H1 (cell line): ENCODE measurements at regions not wholly inside any gene's neighbourhood (a gene's known extent, or its start where the extent isn't known, plus 50 kb on each side); places are given as distances from the start of the nearest gene placed in this dataset.

ENCODE experiments used
- CTCF ChIA-PET: fragments of 300-600 bp; sonication (Branson Sonifier 250); formaldehyde crosslinking; loops from one replicate; lab custom pipeline; 2021; ENCODE audit not compliant: partially characterized antibody; lab: Charles Lee
- POLR2A ChIA-PET: fragments of 300-600 bp; sonication (Branson Sonifier 250); formaldehyde crosslinking; loops from one replicate; lab custom pipeline; 2021; ENCODE audit warnings: inconsistent platforms; ENCODE audit not compliant: partially characterized antibody; lab: Charles Lee
- DNase-seq, 2 experiments: peaks; one replicate each; pipeline versions ENCODE4 v3.0.0 to v3.0.0-alpha.2; 2010 to 2022; ENCODE audit warnings: low spot score in 2 of 2, low read depth in 1 of 2, mixed read lengths in 1 of 2
- FAIRE-seq: peaks from 2 replicates; lab custom pipeline; 2011; peaks lifted over from hg19 to GRCh38; lab: Jason Lieb, UNC
- H2AFZ ChIP-seq: 2 replicates; pipeline ENCODE4 v1.8.1; 2012; ENCODE audit warnings: low read length, inconsistent platforms
- H2AK5ac ChIP-seq: 2 replicates; pipeline ENCODE4 v1.6.1; 2013; ENCODE audit warnings: low read depth, low read length
- H2BK120ac ChIP-seq: replicated peaks from 2 replicates; pipeline ENCODE3; 2013; ENCODE audit warnings: low read depth, low read length, inconsistent platforms
- H2BK12ac ChIP-seq: 2 replicates; pipeline ENCODE4 v1.6.1; 2013; ENCODE audit warnings: low read depth, low read length
- H2BK15ac ChIP-seq: 2 replicates; pipeline ENCODE4 v1.6.1; 2013; ENCODE audit warnings: low read length
- H2BK20ac ChIP-seq: 2 replicates; pipeline ENCODE4 v1.6.1; 2013; ENCODE audit warnings: low read length
- H2BK5ac ChIP-seq: 2 replicates; pipeline ENCODE4 v1.6.1; 2013; ENCODE audit warnings: low read depth, low read length
- H3K14ac ChIP-seq: 2 replicates; pipeline ENCODE4 v1.6.1; 2013; ENCODE audit warnings: inconsistent platforms; ENCODE audit not compliant: insufficient read length
- H3K18ac ChIP-seq: 2 replicates; pipeline ENCODE4 v1.6.1; 2013; ENCODE audit warnings: low read length; ENCODE audit errors: extremely low read depth
- H3K23ac ChIP-seq: 2 replicates; pipeline ENCODE4 v1.6.1; 2013; ENCODE audit warnings: inconsistent platforms; ENCODE audit not compliant: insufficient read length
- H3K23me2 ChIP-seq: 2 replicates; pipeline ENCODE4 v1.6.1; 2013; ENCODE audit warnings: low read depth, low read length
- H3K27ac ChIP-seq: 2 replicates; pipeline ENCODE4 v1.6.1; 2011; ENCODE audit warnings: low read depth, low read length, inconsistent platforms
- H3K27me3 ChIP-seq, 4 experiments: replicated peaks in 1 of 4; 1 replicate in 1 of 4; 2 replicates in 3 of 4; pipeline versions ENCODE4 v1.6.1 to v1.8.1; 2011 to 2013; ENCODE audit warnings: low read length in 3 of 4, mild to moderate bottlenecking in 3 of 4, inconsistent platforms in 2 of 4, mixed read lengths in 2 of 4, moderate library complexity in 1 of 4; ENCODE audit not compliant: control insufficient read depth in 3 of 4, insufficient read depth in 3 of 4; ENCODE audit errors: extremely low read depth in 1 of 4
- H3K36me3 ChIP-seq, 4 experiments: 2 replicates each; pipeline versions ENCODE4 v1.6.1 to v1.8.1; 2011 to 2013; ENCODE audit warnings: mild to moderate bottlenecking in 4 of 4, low read length in 3 of 4, moderate library complexity in 2 of 4, control low read depth in 1 of 4, inconsistent platforms in 1 of 4; ENCODE audit not compliant: insufficient read depth in 4 of 4, control insufficient read depth in 2 of 4
- H3K4ac ChIP-seq: replicated peaks from 2 replicates; pipeline ENCODE3; 2013; ENCODE audit warnings: low read length, low read depth, mixed read lengths, inconsistent platforms; ENCODE audit not compliant: insufficient read length
- H3K4me1 ChIP-seq, 4 experiments: replicated peaks in 1 of 4; 1 replicate in 1 of 4; 2 replicates in 3 of 4; pipeline versions ENCODE4 v1.6.1 to v1.8.1; 2011 to 2013; ENCODE audit warnings: low read length in 3 of 4, inconsistent platforms in 2 of 4, mixed read lengths in 1 of 4; ENCODE audit not compliant: insufficient read depth in 4 of 4, control insufficient read depth in 3 of 4
- H3K4me2 ChIP-seq, 2 experiments: 2 replicates each; pipeline versions ENCODE4 v1.6.1 to v1.8.1; 2011 to 2013; ENCODE audit warnings: low read depth in 2 of 2, low read length in 2 of 2, control low read depth in 1 of 2, inconsistent platforms in 1 of 2, mild to moderate bottlenecking in 1 of 2; ENCODE audit not compliant: insufficient read depth in 1 of 2
- H3K4me3 ChIP-seq, 4 experiments: fragments of 200-600, 300-600 bp in 1 of 4; sonication (generic), shearing (Covaris generic), sonication (Bioruptor Twin) in 1 of 4; 2 replicates each; pipeline versions ENCODE4 v1.5.1 to v1.8.1; 2011 to 2016; ENCODE audit warnings: low read length in 4 of 4, low read depth in 3 of 4, control low read depth in 2 of 4, inconsistent platforms in 2 of 4, mild to moderate bottlenecking in 2 of 4, mixed read lengths in 1 of 4, moderate library complexity in 1 of 4; ENCODE audit not compliant: insufficient read depth in 2 of 4; ENCODE audit errors: extremely low read depth in 1 of 4
- H3K56ac ChIP-seq: replicated peaks from 2 replicates; pipeline ENCODE3; 2013; ENCODE audit warnings: low read depth, mild to moderate bottlenecking, mixed read lengths, low read length, inconsistent platforms; ENCODE audit not compliant: insufficient read length
- H3K79me1 ChIP-seq: 2 replicates; pipeline ENCODE4 v1.6.1; 2013; ENCODE audit warnings: low read depth, low read length, control low read depth
- H3K79me2 ChIP-seq, 2 experiments: 2 replicates each; pipeline versions ENCODE4 v1.6.1 to v1.8.1; 2012 to 2013; ENCODE audit warnings: low read length in 2 of 2, mild to moderate bottlenecking in 2 of 2, inconsistent platforms in 1 of 2; ENCODE audit not compliant: insufficient read depth in 2 of 2, control insufficient read depth in 1 of 2
- H3K9ac ChIP-seq, 4 experiments: replicated peaks in 1 of 4; 1 replicate in 1 of 4; 2 replicates in 3 of 4; pipeline versions ENCODE4 v1.6.1 to v1.8.1; 2011 to 2013; ENCODE audit warnings: low read depth in 3 of 4, low read length in 3 of 4, control low read depth in 2 of 4, mild to moderate bottlenecking in 2 of 4, moderate library complexity in 2 of 4, inconsistent platforms in 1 of 4; ENCODE audit errors: extremely low read depth in 1 of 4
- H3K9me3 ChIP-seq, 2 experiments: 2 replicates each; pipeline versions ENCODE4 v1.6.1 to v1.8.1; 2012 to 2013; ENCODE audit warnings: mild to moderate bottlenecking in 2 of 2, moderate library complexity in 2 of 2, control low read depth in 1 of 2, inconsistent platforms in 1 of 2, low read depth in 1 of 2, low read length in 1 of 2, mixed read lengths in 1 of 2; ENCODE audit not compliant: insufficient read depth in 2 of 2
- H4K20me1 ChIP-seq, 2 experiments: replicated peaks in 1 of 2; 2 replicates each; pipeline versions ENCODE3 to v1.8.1; 2011 to 2013; ENCODE audit warnings: inconsistent platforms in 2 of 2, low read length in 2 of 2, mild to moderate bottlenecking in 1 of 2; ENCODE audit not compliant: insufficient read depth in 2 of 2, control insufficient read depth in 1 of 2
- H4K5ac ChIP-seq: 2 replicates; pipeline ENCODE4 v1.6.1; 2013; ENCODE audit warnings: low read length, low read depth, mixed read lengths, inconsistent platforms; ENCODE audit not compliant: insufficient read length
- H4K8ac ChIP-seq: 2 replicates; pipeline ENCODE4 v1.8.0; 2013; ENCODE audit warnings: mild to moderate bottlenecking, moderate library complexity, low read length, inconsistent platforms; ENCODE audit not compliant: insufficient read depth; ENCODE audit errors: extremely low read depth
- H4K91ac ChIP-seq: replicated peaks from 2 replicates; pipeline ENCODE3; 2013; ENCODE audit warnings: low read length, mixed read lengths, inconsistent platforms; ENCODE audit not compliant: insufficient read length
- CBX8 ChIP-seq: fragments of 300-800, 300-1000 bp; sonication (generic); IDR thresholded peaks from 2 replicates; pipeline ENCODE4 v1.7.1; 2016; ENCODE audit warnings: low read depth, low read length, borderline replicate concordance
- EGR1 ChIP-seq: IDR thresholded peaks from 2 replicates; pipeline ENCODE4 v1.6.1; 2011; ENCODE audit warnings: low read depth, low read length, borderline replicate concordance
- EP300 ChIP-seq, 2 experiments: IDR thresholded peaks; 1 replicate in 1 of 2; 2 replicates in 1 of 2; pipeline ENCODE4 v1.6.1; 2011 to 2012; ENCODE audit warnings: low read depth in 2 of 2, low read length in 2 of 2, mild to moderate bottlenecking in 2 of 2, borderline replicate concordance in 1 of 2, inconsistent platforms in 1 of 2, moderate library complexity in 1 of 2
- GABPA ChIP-seq: IDR thresholded peaks from 2 replicates; pipeline ENCODE4 v1.6.1; 2011; ENCODE audit warnings: mild to moderate bottlenecking, low read length, moderate library complexity, borderline replicate concordance; ENCODE audit not compliant: insufficient read depth
- POU5F1 ChIP-seq: IDR thresholded peaks from 2 replicates; pipeline ENCODE4 v1.6.1; 2011; ENCODE audit warnings: low read depth, mild to moderate bottlenecking, low read length, moderate library complexity
- SP2 ChIP-seq: IDR thresholded peaks from 2 replicates; pipeline ENCODE4 v1.6.1; 2012; ENCODE audit warnings: mild to moderate bottlenecking, low read length, inconsistent platforms
- SUZ12 ChIP-seq: fragments of 200-600 bp; sonication (generic); IDR thresholded peaks from 2 replicates; pipeline ENCODE4 v1.6.1; 2012; ENCODE audit warnings: mild to moderate bottlenecking, inconsistent platforms, low read length, moderate library complexity, mixed read lengths
- YY1 ChIP-seq: IDR thresholded peaks from 2 replicates; pipeline ENCODE4 v1.6.1; 2011; ENCODE audit warnings: low read depth, mild to moderate bottlenecking, low read length
- WGBS, 2 experiments: shearing (Covaris generic) in 1 of 2; methylation state at CpG; one replicate each; pipeline versions ENCODE4 v1.1.6 to v1.1.7; 2013 to 2015; ENCODE audit warnings: low lambda C conversion rate in 2 of 2, mixed read lengths in 2 of 2, inconsistent platforms in 1 of 2, low coverage in 1 of 2, missing lambda C conversion rate in 1 of 2; ENCODE audit not compliant: insufficient replicate concordance in 2 of 2, insufficient coverage in 1 of 2, insufficient read length in 1 of 2; ENCODE audit errors: extremely low coverage in 1 of 2, missing lambda C conversion rate in 1 of 2; 5-methylcytosine and 5-hydroxymethylcytosine counted together

DNA sequence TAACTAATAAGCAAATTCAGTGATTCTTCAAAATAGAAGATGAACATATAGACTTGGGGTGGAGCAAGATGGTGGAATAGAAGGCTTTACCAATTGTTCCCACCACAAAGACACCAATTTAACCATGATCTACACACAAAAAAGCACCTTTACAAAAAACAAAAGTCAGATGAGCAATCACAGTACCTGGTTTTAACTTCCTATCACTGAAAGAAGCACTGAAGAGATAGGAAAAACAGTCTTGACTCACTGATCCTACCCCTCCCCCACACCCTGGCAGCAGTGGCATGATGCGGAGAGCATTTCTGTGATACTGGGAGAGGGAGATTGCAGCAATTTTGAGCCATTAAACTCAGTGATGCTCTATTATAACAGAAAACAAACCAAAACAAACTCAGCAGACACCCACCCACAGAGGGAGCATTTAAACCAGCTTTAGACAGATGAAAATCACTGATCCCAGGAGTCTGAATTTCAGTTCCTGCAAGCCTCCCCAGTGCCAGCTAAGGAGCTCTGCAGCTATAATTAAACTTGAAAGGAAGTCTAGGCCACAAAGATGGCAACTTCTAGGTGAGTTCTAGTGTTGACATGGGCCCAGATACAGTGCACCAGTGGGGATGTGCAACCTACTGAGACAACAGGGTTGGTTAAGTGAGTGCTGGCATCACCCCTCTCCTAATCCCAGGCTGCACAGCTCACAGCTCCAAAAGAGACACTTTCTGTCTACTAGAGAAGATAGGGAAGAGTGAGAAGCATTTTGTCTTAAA lies 161.8 kb upstream of the GRIA4 start:
- Histone ChIP-seq H3K36me3 (no peaks in the 10 kb centered on the region), H3K27ac (no peak overlapping the region), H4K91ac (no peak overlapping the region), H2BK15ac (no peak overlapping the region), H2AFZ (no peak overlapping the region), H3K4me3 (no peak overlapping the region), H3K79me1 (no peaks in the 10 kb centered on the region), H3K27me3 (no peaks in the 10 kb centered on the region), H2BK120ac (no peak overlapping the region), H3K56ac (no peak overlapping the region), H3K9me3 (no peaks in the 10 kb centered on the region), H4K5ac (no peak overlapping the region), H3K14ac (no peak overlapping the region), H2BK20ac (no peak overlapping the region), H4K8ac (no peak overlapping the region), H3K4ac (no peak overlapping the region), H3K23me2 (no peaks in the 10 kb centered on the region), H2BK12ac (no peak overlapping the region), H3K4me1 (no peaks in the 10 kb centered on the region), H3K23ac (no peak overlapping the region), H3K4me2 (no peak overlapping the region), H3K79me2 (no peaks in the 10 kb centered on the region), H4K20me1 (no peaks in the 10 kb centered on the region), H2BK5ac (no peak overlapping the region), H3K9ac (no peak overlapping the region), H3K18ac (no peak overlapping the region), H2AK5ac (no peak overlapping the region)
- ChIA-PET POLR2A (no interaction called here), CTCF (interaction anchor here (0.7 to 1.2 kb wide), 2 partner anchors 9 to 18 kb away, joined by 3 read pairs; no protein-coding TSS in a partner anchor)
- TF ChIP-seq EGR1 (no peak), EP300 (IDR thresholded peaks at IDR 0.05; ENCODE audit: borderline replicate concordance in 1 of 2, low read depth in 2 of 2, low read length in 2 of 2) (no peak), SUZ12 (no peak), SP2 (no peak), POU5F1 (no peak), GABPA (no peak), CBX8 (no peak), YY1 (no peak)
- FAIRE-seq, result no peak
- DNase-seq, result no peak
- 90% methylated on average over 1 of the region's 1 CpG; no CpG with 5 or more reads in 1 of the 2 experiments for WGBS, 2 experiments
